ENCODE measurements at regions not wholly inside any gene's neighbourhood (a gene's known extent, or its start where the extent isn't known, plus 50 kb on each side); places are given as distances from the start of the nearest gene placed in this dataset.

DNA sequence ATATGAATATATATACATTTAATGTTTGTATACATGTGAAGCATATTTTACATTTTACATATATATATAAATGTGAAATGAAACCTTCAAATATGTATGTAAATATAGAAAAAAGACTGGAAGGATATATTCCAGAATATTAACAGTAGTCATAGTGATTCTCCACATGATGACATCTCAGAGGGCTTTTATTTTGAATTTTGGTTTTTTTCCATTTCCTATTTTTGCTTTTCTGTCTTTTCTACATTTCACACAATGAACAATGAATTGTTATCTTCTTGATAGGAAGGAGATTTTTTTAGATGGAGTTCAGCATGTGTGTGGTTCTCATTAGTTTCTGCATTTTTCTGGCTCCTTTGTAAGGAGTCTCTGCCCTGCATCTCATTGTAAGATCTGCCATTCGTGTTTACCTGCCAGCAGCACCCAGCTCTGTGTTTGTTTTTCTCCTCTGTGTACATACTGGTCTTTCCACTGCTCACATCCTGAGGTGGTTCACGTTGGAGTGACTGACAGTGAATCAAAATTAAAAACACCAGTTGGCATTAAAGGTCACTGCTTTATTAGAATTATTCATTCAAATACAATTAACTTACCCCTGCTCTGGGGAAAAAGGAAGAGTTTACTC, 425.3 kb upstream of the MDFIC2 start:
- TF ChIP-seq EZH2 (IDR thresholded peaks at IDR 0.05; ENCODE audit: borderline replicate concordance, low read length), result no peak
- TF ChIP-seq, protein P1, sequence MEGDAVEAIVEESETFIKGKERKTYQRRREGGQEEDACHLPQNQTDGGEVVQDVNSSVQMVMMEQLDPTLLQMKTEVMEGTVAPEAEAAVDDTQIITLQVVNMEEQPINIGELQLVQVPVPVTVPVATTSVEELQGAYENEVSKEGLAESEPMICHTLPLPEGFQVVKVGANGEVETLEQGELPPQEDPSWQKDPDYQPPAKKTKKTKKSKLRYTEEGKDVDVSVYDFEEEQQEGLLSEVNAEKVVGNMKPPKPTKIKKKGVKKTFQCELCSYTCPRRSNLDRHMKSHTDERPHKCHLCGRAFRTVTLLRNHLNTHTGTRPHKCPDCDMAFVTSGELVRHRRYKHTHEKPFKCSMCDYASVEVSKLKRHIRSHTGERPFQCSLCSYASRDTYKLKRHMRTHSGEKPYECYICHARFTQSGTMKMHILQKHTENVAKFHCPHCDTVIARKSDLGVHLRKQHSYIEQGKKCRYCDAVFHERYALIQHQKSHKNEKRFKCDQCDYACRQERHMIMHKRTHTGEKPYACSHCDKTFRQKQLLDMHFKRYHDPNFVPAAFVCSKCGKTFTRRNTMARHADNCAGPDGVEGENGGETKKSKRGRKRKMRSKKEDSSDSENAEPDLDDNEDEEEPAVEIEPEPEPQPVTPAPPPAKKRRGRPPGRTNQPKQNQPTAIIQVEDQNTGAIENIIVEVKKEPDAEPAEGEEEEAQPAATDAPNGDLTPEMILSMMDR (IDR thresholded peaks at IDR 0.05; ENCODE audit: low read length), result no peak
- no peak overlapping the region for H3K27ac ChIP-seq (ENCODE audit: low read depth, low read length, poor library complexity, severe bottlenecking)
- no peaks in the 10 kb centered on the region for H3K79me2 ChIP-seq (ENCODE audit: insufficient read depth, low read length)
- no peak overlapping the region for H3K4me2 ChIP-seq (ENCODE audit: low read length)
- no peak overlapping the region for H3K4me3 ChIP-seq (ENCODE audit: low read depth, low read length, poor library complexity, severe bottlenecking)
- no peak overlapping the region for H2AFZ ChIP-seq (ENCODE audit: low read length)
- H3K27me3 ChIP-seq (ENCODE audit: insufficient read depth, low read length), result no peaks in the 10 kb centered on the region
- H3K9me3 ChIP-seq (ENCODE audit: low read length), result no peaks in the 10 kb centered on the region
- H4K20me1 ChIP-seq (ENCODE audit: insufficient read depth, low read length), result no peaks in the 10 kb centered on the region
- no peaks in the 10 kb centered on the region for H3F3A ChIP-seq (ENCODE audit: insufficient read depth, low read length)
- no peak overlapping the region for H3K9ac ChIP-seq (ENCODE audit: low read length)
- no peaks in the 10 kb centered on the region for H3K36me3 ChIP-seq (ENCODE audit: insufficient read depth, low read length)
- H3K9me2 ChIP-seq (ENCODE audit: low read depth, low read length), result no peaks in the 10 kb centered on the region
- no peaks in the 10 kb centered on the region for H3K4me1 ChIP-seq (ENCODE audit: insufficient read depth, low read length, severe bottlenecking)

DNA sequence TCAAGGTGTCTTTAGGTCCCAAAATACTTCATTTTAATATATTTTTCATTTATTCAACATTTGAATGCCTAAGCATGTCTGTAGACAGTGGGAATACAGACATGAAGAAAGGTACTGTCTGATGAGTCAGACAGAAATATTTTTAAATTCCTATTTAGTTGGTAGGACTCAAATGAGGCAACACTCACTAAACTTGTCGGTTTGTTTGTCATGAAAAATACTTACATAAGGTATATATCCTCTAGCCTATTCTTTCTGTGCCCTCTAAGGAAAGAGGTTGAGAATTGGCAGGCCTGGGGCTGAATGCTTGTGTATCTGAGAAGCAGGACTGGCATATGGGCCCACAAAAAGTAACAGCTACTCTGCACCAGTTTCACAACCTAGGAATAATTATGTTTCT, 423.6 kb upstream of the MDFIC2 start:
- no peaks in the 10 kb centered on the region for H3K79me2 ChIP-seq (ENCODE audit: insufficient read depth, low read length)
- H3K9me3 ChIP-seq (ENCODE audit: low read length), result no peaks in the 10 kb centered on the region
- H3K36me3 ChIP-seq (ENCODE audit: insufficient read depth, low read length), result no peaks in the 10 kb centered on the region
- H4K20me1 ChIP-seq (ENCODE audit: insufficient read depth, low read length), result no peaks in the 10 kb centered on the region
- no peak overlapping the region for H3K9ac ChIP-seq (ENCODE audit: low read length)
- TF ChIP-seq, protein P1 (IDR thresholded peaks at IDR 0.05; ENCODE audit: low read length), result no peak
- no peak for TF ChIP-seq EZH2 (IDR thresholded peaks at IDR 0.05; ENCODE audit: borderline replicate concordance, low read length)
- H3K4me1 ChIP-seq (ENCODE audit: insufficient read depth, low read length, severe bottlenecking), result no peaks in the 10 kb centered on the region
- H3K4me3 ChIP-seq (ENCODE audit: low read depth, low read length, poor library complexity, severe bottlenecking), result no peak overlapping the region
- H3K27ac ChIP-seq (ENCODE audit: low read depth, low read length, poor library complexity, severe bottlenecking), result no peak overlapping the region
- no peak overlapping the region for H2AFZ ChIP-seq (ENCODE audit: low read length)
- H3K27me3 ChIP-seq (ENCODE audit: insufficient read depth, low read length), result no peaks in the 10 kb centered on the region
- no peaks in the 10 kb centered on the region for H3F3A ChIP-seq (ENCODE audit: insufficient read depth, low read length)
- H3K4me2 ChIP-seq (ENCODE audit: low read length), result no peak overlapping the region
- no peaks in the 10 kb centered on the region for H3K9me2 ChIP-seq (ENCODE audit: low read depth, low read length)

DNA sequence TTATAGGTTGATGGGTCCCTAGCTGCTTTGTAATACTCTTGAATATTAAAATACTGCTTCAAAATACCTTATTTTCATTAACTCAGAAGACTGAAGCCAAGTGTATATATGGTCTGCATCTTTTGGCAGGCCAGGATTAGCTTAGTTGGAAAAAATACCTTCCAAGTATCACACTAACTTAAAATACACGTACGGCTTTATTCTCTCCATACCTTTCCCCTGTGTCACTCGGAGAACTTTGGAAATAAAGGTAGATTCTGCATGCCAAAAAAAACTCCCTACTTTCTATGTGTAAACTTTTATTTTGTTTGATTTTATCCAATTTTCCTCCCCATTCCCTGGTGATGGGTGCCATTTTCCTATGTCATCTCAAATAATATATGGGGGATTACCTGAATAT, 422.3 kb upstream of the MDFIC2 start:
- Histone ChIP-seq H3K27me3 (ENCODE audit: insufficient read depth, low read length) (no peaks in the 10 kb centered on the region), H3K9me2 (ENCODE audit: low read depth, low read length) (no peaks in the 10 kb centered on the region), H3K4me2 (ENCODE audit: low read length) (no peak overlapping the region), H3K4me3 (ENCODE audit: low read depth, low read length, poor library complexity, severe bottlenecking) (no peak overlapping the region), H3K36me3 (ENCODE audit: insufficient read depth, low read length) (no peaks in the 10 kb centered on the region), H3K27ac (ENCODE audit: low read depth, low read length, poor library complexity, severe bottlenecking) (no peak overlapping the region), H3F3A (ENCODE audit: insufficient read depth, low read length) (no peaks in the 10 kb centered on the region), H3K4me1 (ENCODE audit: insufficient read depth, low read length, severe bottlenecking) (no peaks in the 10 kb centered on the region), H4K20me1 (ENCODE audit: insufficient read depth, low read length) (no peaks in the 10 kb centered on the region), H2AFZ (ENCODE audit: low read length) (no peak overlapping the region), H3K9me3 (ENCODE audit: low read length) (no peaks in the 10 kb centered on the region), H3K9ac (ENCODE audit: low read length) (no peak overlapping the region), H3K79me2 (ENCODE audit: insufficient read depth, low read length) (no peaks in the 10 kb centered on the region)
- no peak for TF ChIP-seq EZH2 (IDR thresholded peaks at IDR 0.05; ENCODE audit: borderline replicate concordance, low read length)
- TF ChIP-seq, protein P1 (IDR thresholded peaks at IDR 0.05; ENCODE audit: low read length), result no peak

Data from OCI-LY1 (cell line).